HCT116 (cell line): ENCODE measurements at regions not wholly inside any gene's neighbourhood (a gene's known extent, or its start where the extent isn't known, plus 50 kb on each side); places are given as distances from the start of the nearest gene placed in this dataset.

Experiments used
- ATAC-seq: fragments of 200-7000 bp; cut with Tn5 transposase; 2 replicates; pipeline ENCODE4 v1.9.1; 2020; ENCODE audit warnings: mild to moderate bottlenecking, moderate library complexity
- BruUV-seq: library from RNA; stranded (reverse); fragments of 400-500 nt; replicated peaks from 2 replicates; lab custom pipeline; 2021; lab: Mats Ljungman, UMichigan
- CTCF ChIA-PET: fragments of 300-600 bp; sonication (Branson Sonifier 250); formaldehyde crosslinking; loops from one replicate; lab custom pipeline; 2021; ENCODE audit warnings: antibody characterized with exemption; lab: Charles Lee
- POLR2A ChIA-PET: fragments of 300-600, 350-600 bp; sonication (Branson Sonifier 250); formaldehyde crosslinking; loops from one replicate; lab custom pipeline; 2021; ENCODE audit warnings: antibody characterized with exemption; lab: Charles Lee
- RAD21 ChIA-PET, 2 experiments: fragments of 300-600 bp; sonication (Branson Sonifier 250); formaldehyde crosslinking; loops; one replicate each; lab custom pipeline; 2023; ENCODE audit warnings: low total read pairs in 2 of 2; ENCODE audit not compliant: uncharacterized antibody in 2 of 2, unreplicated experiment in 2 of 2, low non-redundant PET in 1 of 2; lab: Charles Lee
- DNase-seq: peaks from one replicate; pipeline ENCODE4 v3.0.0-alpha.2; 2010; ENCODE audit warnings: low read depth, low spot score
- H2AFZ ChIP-seq: fragments of 200-600 bp; shearing (Covaris generic), sonication (generic); 2 replicates; pipeline ENCODE4 v1.6.1; 2017; ENCODE audit warnings: low read depth, mixed run types, mixed read lengths, antibody characterized with exemption, low read length; ENCODE audit not compliant: poor library complexity, severe bottlenecking
- H3K27ac ChIP-seq: 2 replicates; pipeline ENCODE4 v1.5.1; 2012; ENCODE audit warnings: low read depth, low read length
- H3K27me3 ChIP-seq: fragments of 200-600 bp; sonication (generic); 2 replicates; pipeline ENCODE4 v1.6.1; 2016; ENCODE audit warnings: mixed run types, low read length, mixed read lengths; ENCODE audit not compliant: insufficient read depth
- H3K36me3 ChIP-seq, 2 experiments: fragments of 200-500 bp in 1 of 2; fragments of 200-600 bp in 1 of 2; sonication (Bioruptor generic) in 1 of 2; sonication (generic) in 1 of 2; 2 replicates each; pipeline versions ENCODE4 v1.5.1 to v1.6.1; 2014 to 2016; ENCODE audit warnings: low read length in 2 of 2, inconsistent platforms in 1 of 2, mixed read lengths in 1 of 2, mixed run types in 1 of 2; ENCODE audit not compliant: insufficient read depth in 2 of 2, control insufficient read depth in 1 of 2
- H3K4me1 ChIP-seq, 2 experiments: fragments of 200-600 bp in 1 of 2; sonication (generic) in 1 of 2; 2 replicates each; pipeline versions ENCODE4 v1.5.1 to v1.6.1; 2012 to 2017; ENCODE audit warnings: low read length in 2 of 2, inconsistent platforms in 1 of 2, mild to moderate bottlenecking in 1 of 2, mixed read lengths in 1 of 2, mixed run types in 1 of 2, moderate library complexity in 1 of 2; ENCODE audit not compliant: insufficient read depth in 2 of 2, control insufficient read depth in 1 of 2
- H3K4me2 ChIP-seq: fragments of 200-600 bp; sonication (generic); 2 replicates; pipeline ENCODE4 v1.6.1; 2017; ENCODE audit warnings: mixed run types, low read length, mixed read lengths
- H3K4me3 ChIP-seq, 2 experiments: fragments of 200-600 bp in 1 of 2; sonication (generic) in 1 of 2; replicated peaks in 1 of 2; 2 replicates each; pipeline ENCODE4 v1.5.1; 2011 to 2016; ENCODE audit warnings: low read length in 2 of 2, control low read depth in 1 of 2, low read depth in 1 of 2, mild to moderate bottlenecking in 1 of 2, mixed read lengths in 1 of 2, mixed run types in 1 of 2
- H3K79me2 ChIP-seq: fragments of 200-600 bp; sonication (generic); 2 replicates; pipeline ENCODE4 v1.6.1; 2017; ENCODE audit warnings: mild to moderate bottlenecking, mixed run types, low read length, moderate library complexity, mixed read lengths; ENCODE audit not compliant: insufficient read depth
- H3K9ac ChIP-seq: fragments of 200-600 bp; sonication (generic); 2 replicates; pipeline ENCODE4 v1.6.1; 2016; ENCODE audit warnings: low read length, mixed read lengths
- H3K9me2 ChIP-seq: fragments of 200-600 bp; sonication (generic), shearing (Covaris generic); 2 replicates; pipeline ENCODE4 v1.6.1; 2017; ENCODE audit warnings: mixed run types, mild to moderate bottlenecking, moderate library complexity; ENCODE audit not compliant: insufficient read depth
- H3K9me3 ChIP-seq, 2 experiments: fragments of 200-500 bp in 1 of 2; fragments of 200-600 bp in 1 of 2; sonication (Bioruptor generic) in 1 of 2; sonication (generic) in 1 of 2; 2 replicates each; pipeline ENCODE4 v1.6.1; 2014 to 2017; ENCODE audit warnings: low read length in 2 of 2, mixed read lengths in 2 of 2, inconsistent platforms in 1 of 2, low read depth in 1 of 2, mild to moderate bottlenecking in 1 of 2, mixed run types in 1 of 2, moderate library complexity in 1 of 2; ENCODE audit not compliant: control insufficient read depth in 1 of 2, insufficient read depth in 1 of 2
- H4K20me1 ChIP-seq: fragments of 200-600 bp; sonication (generic), shearing (Covaris generic); 2 replicates; pipeline ENCODE4 v1.6.1; 2017; ENCODE audit warnings: mixed run types, mild to moderate bottlenecking, moderate library complexity; ENCODE audit not compliant: insufficient read depth
- CEBPB ChIP-seq: IDR thresholded peaks from 2 replicates; pipeline ENCODE4 v1.6.1; 2012; ENCODE audit warnings: low read depth
- EGR1 ChIP-seq: IDR thresholded peaks from 2 replicates; pipeline ENCODE4 v1.6.1; 2012; ENCODE audit warnings: low read depth
- ELF1 ChIP-seq: IDR thresholded peaks from 2 replicates; pipeline ENCODE4 v1.6.1; 2012; ENCODE audit warnings: low read depth, borderline replicate concordance
- EZH2 ChIP-seq: fragments of 200-600 bp; sonication (generic); IDR thresholded peaks from 2 replicates; pipeline ENCODE4 v1.6.1; 2017; ENCODE audit warnings: antibody characterized with exemption, mixed run types
- FOSL1 ChIP-seq: IDR thresholded peaks from 2 replicates; pipeline ENCODE4 v1.6.1; 2012; ENCODE audit warnings: low read depth
- JUND ChIP-seq: IDR thresholded peaks from 2 replicates; pipeline ENCODE4 v1.6.1; 2012
- POLR2A ChIP-seq: IDR thresholded peaks from 2 replicates; pipeline ENCODE4 v1.7.0; 2011; ENCODE audit warnings: borderline replicate concordance; ENCODE audit not compliant: insufficient read depth, insufficient read length; ENCODE audit errors: extremely low read depth
- POLR2AphosphoS5 ChIP-seq: IDR thresholded peaks from 2 replicates; pipeline ENCODE4 v1.6.1; 2011; ENCODE audit warnings: mild to moderate bottlenecking, low read depth, low read length, moderate library complexity
- RAD21 ChIP-seq: IDR thresholded peaks from 2 replicates; pipeline ENCODE4 v1.6.1; 2012; ENCODE audit warnings: low read depth, mild to moderate bottlenecking
- REST ChIP-seq: IDR thresholded peaks from 2 replicates; pipeline ENCODE4 v1.6.1; 2012; ENCODE audit warnings: low read depth
- SIN3A ChIP-seq: IDR thresholded peaks from 2 replicates; pipeline ENCODE4 v1.6.1; 2012; ENCODE audit warnings: low read depth
- SP1 ChIP-seq: IDR thresholded peaks from 2 replicates; pipeline ENCODE4 v1.6.1; 2012; ENCODE audit warnings: low read depth
- TCF7L2 ChIP-seq: IDR thresholded peaks from 2 replicates; pipeline ENCODE4 v1.7.0; 2011; ENCODE audit warnings: borderline replicate concordance, inconsistent platforms; ENCODE audit not compliant: insufficient read depth, insufficient read length; ENCODE audit errors: extremely low read depth
- YY1 ChIP-seq: IDR thresholded peaks from 2 replicates; pipeline ENCODE4 v1.6.1; 2011; ENCODE audit warnings: low read length, low read depth, moderate library complexity, mild to moderate bottlenecking; ENCODE audit not compliant: insufficient replicate concordance; ENCODE audit errors: extremely low read depth
- ZNF274 ChIP-seq: fragments of 200-500 bp; sonication (Bioruptor generic); IDR thresholded peaks from 2 replicates; pipeline ENCODE4 v1.6.1; 2014; ENCODE audit warnings: mild to moderate bottlenecking, low read depth, low read length, inconsistent platforms
- intact Hi-C: fragments of 100-400 bp; cut with micrococcal nuclease; formaldehyde crosslinking; loops from 2 replicates; pipeline ENCODE4 v1.10.0; 2022
- TF ChIP-seq, protein P1 (sequence below), 3 experiments: fragments of 200-600 bp in 1 of 3; sonication (generic) in 1 of 3; IDR thresholded peaks in 2 of 3; conservative IDR thresholded peaks in 1 of 3; 2 replicates each; pipeline ENCODE4 v1.5.1; 2012 to 2017; ENCODE audit warnings: low read depth in 2 of 3, low read length in 2 of 3, antibody characterized with exemption in 1 of 3, borderline replicate concordance in 1 of 3, control low read depth in 1 of 3, mild to moderate bottlenecking in 1 of 3, mixed read lengths in 1 of 3, mixed run types in 1 of 3, moderate library complexity in 1 of 3; ENCODE audit not compliant: insufficient read depth in 1 of 3

DNA sequence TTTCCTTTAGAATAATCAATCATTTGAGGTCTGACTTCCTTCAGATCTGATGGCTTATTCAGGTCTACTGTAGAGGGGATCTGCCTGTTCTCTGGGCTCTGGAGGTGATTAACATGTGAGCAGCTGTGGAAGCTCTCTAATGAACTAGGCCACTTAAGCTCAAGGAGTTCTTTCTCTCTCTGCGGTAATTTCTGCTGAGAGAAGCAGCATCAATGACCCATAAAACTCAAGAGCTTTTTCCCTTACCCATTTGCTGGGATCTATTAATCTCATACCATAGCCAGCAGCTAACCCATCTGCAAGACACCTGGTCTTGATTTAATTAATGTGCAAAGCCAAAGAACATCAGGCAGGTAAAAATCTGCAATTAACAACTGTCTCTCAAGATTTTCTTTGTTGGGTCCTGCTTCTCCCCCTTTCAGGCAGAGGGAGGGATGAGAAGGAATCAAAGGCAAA lies 73.2 kb upstream of the DLG1 start:
- Histone ChIP-seq H3K4me2 (peak overlapping the region; percentile 58), H3K9ac (no peak overlapping the region)

DNA sequence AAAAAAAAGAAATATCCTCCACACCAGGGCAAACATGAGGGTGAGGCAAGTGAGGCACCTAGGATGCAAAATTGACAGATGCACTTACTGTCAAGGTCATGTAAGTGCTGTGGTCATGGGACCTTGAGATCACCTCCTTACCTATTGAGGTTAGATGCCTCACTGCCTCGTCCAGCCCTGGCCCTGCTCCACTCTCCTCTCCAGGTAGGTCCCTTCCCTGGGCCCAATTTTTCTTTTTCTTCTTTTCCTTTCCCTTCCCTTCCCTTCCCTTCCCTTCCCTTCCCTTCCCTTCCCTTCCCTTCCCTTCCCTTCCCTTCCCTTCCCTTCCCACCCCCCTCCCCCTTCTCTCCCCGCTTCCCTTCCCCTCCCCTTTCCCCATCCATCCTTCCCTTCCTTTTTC lies 71.1 kb upstream of the DLG1 start:
- ATAC-seq, result no peak
- TF ChIP-seq ELF1 (no peak), JUND (no peak), YY1 (no peak), EZH2 (no peak), REST (no peak), SIN3A (no peak), POLR2AphosphoS5 (no peak), FOSL1 (no peak), TCF7L2 (no peak), EGR1 (no peak), RAD21 (no peak), POLR2A (no peak), CEBPB (no peak), SP1 (no peak), ZNF274 (no peak)
- TF ChIP-seq, protein P1, sequence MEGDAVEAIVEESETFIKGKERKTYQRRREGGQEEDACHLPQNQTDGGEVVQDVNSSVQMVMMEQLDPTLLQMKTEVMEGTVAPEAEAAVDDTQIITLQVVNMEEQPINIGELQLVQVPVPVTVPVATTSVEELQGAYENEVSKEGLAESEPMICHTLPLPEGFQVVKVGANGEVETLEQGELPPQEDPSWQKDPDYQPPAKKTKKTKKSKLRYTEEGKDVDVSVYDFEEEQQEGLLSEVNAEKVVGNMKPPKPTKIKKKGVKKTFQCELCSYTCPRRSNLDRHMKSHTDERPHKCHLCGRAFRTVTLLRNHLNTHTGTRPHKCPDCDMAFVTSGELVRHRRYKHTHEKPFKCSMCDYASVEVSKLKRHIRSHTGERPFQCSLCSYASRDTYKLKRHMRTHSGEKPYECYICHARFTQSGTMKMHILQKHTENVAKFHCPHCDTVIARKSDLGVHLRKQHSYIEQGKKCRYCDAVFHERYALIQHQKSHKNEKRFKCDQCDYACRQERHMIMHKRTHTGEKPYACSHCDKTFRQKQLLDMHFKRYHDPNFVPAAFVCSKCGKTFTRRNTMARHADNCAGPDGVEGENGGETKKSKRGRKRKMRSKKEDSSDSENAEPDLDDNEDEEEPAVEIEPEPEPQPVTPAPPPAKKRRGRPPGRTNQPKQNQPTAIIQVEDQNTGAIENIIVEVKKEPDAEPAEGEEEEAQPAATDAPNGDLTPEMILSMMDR (IDR thresholded peaks at IDR 0.05 in 2 of 3, conservative IDR thresholded peaks at IDR 0.05 in 1 of 3; ENCODE audit: borderline replicate concordance in 1 of 3, insufficient read depth in 1 of 3, low read depth in 2 of 3, low read length in 2 of 3), result no peak

More for the DNA sequence above, 73.2 kb upstream of the DLG1 start:
- Histone ChIP-seq H3K4me1 (peaks cover 11 to 16% of the 10 kb centered on the region in 2 experiments), H3K79me2 (no peaks in the 10 kb centered on the region), H3K27ac (no peak overlapping the region), H3K9me3 (no peaks in the 10 kb centered on the region), H2AFZ (no peak overlapping the region), H3K36me3 (no peaks in the 10 kb centered on the region), H3K27me3 (no peaks in the 10 kb centered on the region), H4K20me1 (no peaks in the 10 kb centered on the region), H3K9me2 (no peaks in the 10 kb centered on the region), H3K4me3 (0 out of 4 replicates have a peak overlapping the region, but pooled peaks of 1 of the 2 experiments have one; percentile 23)
- no TSS peak for BruUV-seq
- ATAC-seq (no peak; the same call in 1 of the 2 replicates), DNase-seq (no peak)
- intact Hi-C loops, result no loop called here
- CTCF ChIA-PET, result no interaction called here
- TF ChIP-seq YY1 (no peak), POLR2AphosphoS5 (no peak)
- RAD21 ChIA-PET, result no interaction called here
- POLR2A ChIA-PET, result no interaction called here

More for the DNA sequence above, 71.1 kb upstream of the DLG1 start:
- ChIA-PET POLR2A (no interaction called here), RAD21 (no interaction called here), CTCF (no interaction called here)
- Histone ChIP-seq H3K27me3 (no peaks in the 10 kb centered on the region), H2AFZ (no peak overlapping the region), H4K20me1 (no peaks in the 10 kb centered on the region), H3K9me3 (no peaks in the 10 kb centered on the region), H3K9me2 (no peaks in the 10 kb centered on the region), H3K4me1 (peaks cover 11 to 16% of the 10 kb centered on the region in 2 experiments), H3K4me3 (no peak overlapping the region), H3K4me2 (no peak overlapping the region), H3K27ac (no peak overlapping the region), H3K9ac (no peak overlapping the region), H3K36me3 (no peaks in the 10 kb centered on the region), H3K79me2 (no peaks in the 10 kb centered on the region)
- intact Hi-C loops, result no loop called here
- BruUV-seq, result no TSS peak
- DNase-seq, result no peak
